ENCODE measurements at regions not wholly inside any gene's neighbourhood (a gene's known extent, or its start where the extent isn't known, plus 50 kb on each side); places are given as distances from the start of the nearest gene placed in this dataset.

- H3K27ac ChIP-seq (ENCODE audit: low read depth, low read length) = no peak overlapping the region
- no peak overlapping the region for H3K4me2 ChIP-seq (ENCODE audit: low read length)
- no peaks in the 10 kb centered on the region for H3K4me1 ChIP-seq (ENCODE audit: control insufficient read depth, low read length)
- H4K20me1 ChIP-seq (ENCODE audit: control insufficient read depth, insufficient read depth, low read depth, low read length) = no peaks in the 10 kb centered on the region
- TF ChIP-seq CTCF (IDR thresholded peaks at IDR 0.05; ENCODE audit: low read depth, low read length, poor library complexity, severe bottlenecking) (no peak), EZH2phosphoT487 (IDR thresholded peaks at IDR 0.05; ENCODE audit: borderline replicate concordance, low read length) (no peak)
- no peaks in the 10 kb centered on the region for H3K27me3 ChIP-seq (ENCODE audit: control insufficient read depth, low read length)
- H3K36me3 ChIP-seq (ENCODE audit: control insufficient read depth, low read length) = no peaks in the 10 kb centered on the region
- H3K4me3 ChIP-seq (ENCODE audit: low read length) = no peak overlapping the region
- H3K9me2 ChIP-seq (replicated peaks; ENCODE audit: control insufficient read depth, low read length) = no peaks in the 10 kb centered on the region
- no peaks in the 10 kb centered on the region for H3K9me3 ChIP-seq (ENCODE audit: control insufficient read depth, insufficient read depth, low read length)
- H3K79me2 ChIP-seq (ENCODE audit: control insufficient read depth, low read length) = no peaks in the 10 kb centered on the region
- H3F3A ChIP-seq (ENCODE audit: control insufficient read depth, insufficient read depth) = no peaks in the 10 kb centered on the region
These were observed 196.2 kb downstream of the RBM46 start for GRCh38 chr4:154977228-154977627.

GRCh38 chr4:154982187-154983047 is 201.3 kb downstream of the RBM46 start:
- Histone ChIP-seq H4K20me1 (ENCODE audit: control insufficient read depth, insufficient read depth, low read depth, low read length) (no peaks in the 10 kb centered on the region), H3K4me2 (ENCODE audit: low read length) (no peak overlapping the region), H3K4me1 (ENCODE audit: control insufficient read depth, low read length) (no peaks in the 10 kb centered on the region), H3K36me3 (ENCODE audit: control insufficient read depth, low read length) (no peaks in the 10 kb centered on the region), H3K9me3 (ENCODE audit: control insufficient read depth, insufficient read depth, low read length) (no peaks in the 10 kb centered on the region), H3F3A (ENCODE audit: control insufficient read depth, insufficient read depth) (no peaks in the 10 kb centered on the region), H3K79me2 (ENCODE audit: control insufficient read depth, low read length) (no peaks in the 10 kb centered on the region), H3K4me3 (ENCODE audit: low read length) (no peak overlapping the region), H3K27ac (ENCODE audit: low read depth, low read length) (no peak overlapping the region), H3K27me3 (ENCODE audit: control insufficient read depth, low read length) (no peaks in the 10 kb centered on the region), H3K9me2 (replicated peaks; ENCODE audit: control insufficient read depth, low read length) (no peaks in the 10 kb centered on the region)
- TF ChIP-seq EZH2phosphoT487 (IDR thresholded peaks at IDR 0.05; ENCODE audit: borderline replicate concordance, low read length) (no peak), CTCF (IDR thresholded peaks at IDR 0.05; ENCODE audit: low read depth, low read length, poor library complexity, severe bottlenecking) (peak; percentile 71)

- Histone ChIP-seq H3K79me2 (ENCODE audit: control insufficient read depth, low read length) (no peaks in the 10 kb centered on the region), H3K27me3 (ENCODE audit: control insufficient read depth, low read length) (no peaks in the 10 kb centered on the region), H3K9me2 (replicated peaks; ENCODE audit: control insufficient read depth, low read length) (no peaks in the 10 kb centered on the region), H3K4me2 (ENCODE audit: low read length) (no peak overlapping the region), H3K4me3 (ENCODE audit: low read length) (no peak overlapping the region), H3K4me1 (ENCODE audit: control insufficient read depth, low read length) (no peaks in the 10 kb centered on the region), H4K20me1 (ENCODE audit: control insufficient read depth, insufficient read depth, low read depth, low read length) (no peaks in the 10 kb centered on the region), H3F3A (ENCODE audit: control insufficient read depth, insufficient read depth) (no peaks in the 10 kb centered on the region), H3K36me3 (ENCODE audit: control insufficient read depth, low read length) (no peaks in the 10 kb centered on the region), H3K9me3 (ENCODE audit: control insufficient read depth, insufficient read depth, low read length) (no peaks in the 10 kb centered on the region), H3K27ac (ENCODE audit: low read depth, low read length) (no peak overlapping the region)
- TF ChIP-seq CTCF (IDR thresholded peaks at IDR 0.05; ENCODE audit: low read depth, low read length, poor library complexity, severe bottlenecking) = no peak
- TF ChIP-seq EZH2phosphoT487 (IDR thresholded peaks at IDR 0.05; ENCODE audit: borderline replicate concordance, low read length) = no peak
These were observed 202.6 kb downstream of the RBM46 start for GRCh38 chr4:154983714-154984113.
